Endodermal cell (in vitro differentiated cells): ENCODE measurements at regions not wholly inside any gene's neighbourhood (a gene's known extent, or its start where the extent isn't known, plus 50 kb on each side); places are given as distances from the start of the nearest gene placed in this dataset.

Source experiments
- DNase-seq: peaks from one replicate; pipeline ENCODE4 v3.0.0-alpha.2; 2017
- H3K27ac ChIP-seq: 2 replicates; pipeline ENCODE4 v1.5.1; 2013; ENCODE audit warnings: mild to moderate bottlenecking, low read depth, low read length, moderate library complexity
- H3K27me3 ChIP-seq: 2 replicates; pipeline ENCODE4 v1.6.1; 2013; ENCODE audit warnings: mild to moderate bottlenecking, low read length, moderate library complexity; ENCODE audit not compliant: insufficient read depth, control insufficient read depth, poor library complexity, severe bottlenecking
- H3K36me3 ChIP-seq: 2 replicates; pipeline ENCODE4 v1.7.0; 2013; ENCODE audit warnings: mild to moderate bottlenecking, low read length, moderate library complexity; ENCODE audit not compliant: control insufficient read depth, insufficient read depth
- H3K4me1 ChIP-seq: one replicate; pipeline ENCODE4 v1.7.0; 2013; ENCODE audit warnings: low read length; ENCODE audit not compliant: control insufficient read depth, insufficient read depth
- H3K4me3 ChIP-seq: 2 replicates; pipeline ENCODE4 v1.5.1; 2013; ENCODE audit warnings: mild to moderate bottlenecking, low read length, moderate library complexity
- H3K9ac ChIP-seq: 2 replicates; pipeline ENCODE4 v1.6.1; 2013; ENCODE audit warnings: mild to moderate bottlenecking, low read length, moderate library complexity; ENCODE audit not compliant: poor library complexity, severe bottlenecking; ENCODE audit errors: extremely low read depth
- H3K9me3 ChIP-seq: 2 replicates; pipeline ENCODE4 v1.6.1; 2013; ENCODE audit warnings: mild to moderate bottlenecking, low read length, moderate library complexity; ENCODE audit not compliant: control insufficient read depth
- H3K27ac Mint-ChIP-seq: 2 replicates; pipeline ENCODE4 v1.8.0; 2020; ENCODE audit warnings: mixed read lengths
- H3K27me3 Mint-ChIP-seq: 2 replicates; pipeline ENCODE4 v1.8.0; 2021; ENCODE audit warnings: mild to moderate bottlenecking, mixed read lengths; ENCODE audit not compliant: insufficient read depth
- H3K36me3 Mint-ChIP-seq: 2 replicates; pipeline ENCODE4 v1.8.0; 2020; ENCODE audit warnings: low read depth, mixed read lengths
- H3K4me1 Mint-ChIP-seq: 2 replicates; pipeline ENCODE4 v1.8.0; 2020; ENCODE audit warnings: mixed read lengths
- H3K4me3 Mint-ChIP-seq: 2 replicates; pipeline ENCODE4 v1.8.0; 2020; ENCODE audit warnings: mild to moderate bottlenecking, moderate library complexity, mixed read lengths
- H3K9me3 Mint-ChIP-seq: 2 replicates; pipeline ENCODE4 v1.8.0; 2020; ENCODE audit warnings: mild to moderate bottlenecking, mixed read lengths
- CTCF ChIP-seq: fragments of 200-600 bp; sonication (generic); conservative IDR thresholded peaks from 2 replicates; pipeline ENCODE4 v1.5.0; 2021; ENCODE audit warnings: antibody characterized with exemption, mild to moderate bottlenecking
- WGBS, 2 experiments: methylation state at CpG; one replicate each; pipeline versions ENCODE4 v1.1.5 to v1.1.7; 2013; ENCODE audit warnings: missing lambda C conversion rate in 2 of 2, mixed read lengths in 1 of 2; ENCODE audit not compliant: insufficient coverage in 1 of 2, insufficient read length in 1 of 2; 5-methylcytosine and 5-hydroxymethylcytosine counted together

DNA sequence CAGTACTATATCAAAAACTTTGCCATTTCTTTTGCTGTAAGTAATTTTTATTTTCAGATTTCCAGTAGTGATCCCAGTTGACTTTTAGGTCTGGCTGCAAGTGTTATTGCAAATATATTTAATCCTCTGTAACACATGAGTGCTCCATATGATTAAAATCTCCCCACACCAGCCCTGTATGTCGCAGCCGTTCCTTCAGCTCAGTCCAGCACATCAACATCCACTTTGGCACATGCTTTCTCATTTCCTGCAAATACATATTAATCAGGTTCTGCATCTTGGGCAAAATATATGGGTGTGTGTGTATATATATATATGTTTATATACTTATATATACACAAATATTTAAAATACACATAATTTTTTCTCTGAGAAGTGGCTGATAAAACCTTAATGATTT lies 919.5 kb downstream of the JRKL start:
- Histone ChIP-seq H3K27ac (no peak overlapping the region), H3K36me3 (no peaks in the 10 kb centered on the region), H3K9me3 (no peaks in the 10 kb centered on the region), H3K4me3 (no peak overlapping the region), H3K27me3 (no peaks in the 10 kb centered on the region), H3K9ac (no peak overlapping the region), H3K4me1 (no peaks in the 10 kb centered on the region)
- Mint-ChIP-seq H3K36me3 (no peaks in the 10 kb centered on the region), H3K4me1 (peaks cover 10% of the 10 kb centered on the region), H3K27me3 (no peaks in the 10 kb centered on the region), H3K27ac (no peak overlapping the region), H3K9me3 (no peaks in the 10 kb centered on the region), H3K4me3 (no peak overlapping the region)
- DNase-seq, result no peak
- WGBS, 2 experiments, result 92% methylated on average over 2 of the region's 2 CpGs; no CpG with 5 or more reads in 1 of the 2 experiments
- no peak for TF ChIP-seq CTCF

- Mint-ChIP-seq H3K27ac (no peak overlapping the region), H3K36me3 (peaks cover 31% of the 10 kb centered on the region), H3K27me3 (no peaks in the 10 kb centered on the region), H3K9me3 (peaks cover 26% of the 10 kb centered on the region), H3K4me1 (no peaks in the 10 kb centered on the region), H3K4me3 (no peak overlapping the region)
- 75 to 100% methylated on average over 1 to 2 of the region's 2 CpGs for WGBS, 2 experiments
- Histone ChIP-seq H3K4me3 (no peak overlapping the region), H3K36me3 (no peaks in the 10 kb centered on the region), H3K27ac (no peak overlapping the region), H3K9me3 (peaks cover 17% of the 10 kb centered on the region), H3K9ac (no peak overlapping the region), H3K27me3 (no peaks in the 10 kb centered on the region), H3K4me1 (no peaks in the 10 kb centered on the region)
- DNase-seq, result peak; percentile 52
- peak; percentile 44 for TF ChIP-seq CTCF
These were observed 935.9 kb downstream of the JRKL start for GRCh38 chr11:97325693-97326092.

GRCh38 chr11:97332271-97332670 lies 942.5 kb downstream of the JRKL start:
- peak; percentile 56 for DNase-seq
- Mint-ChIP-seq H3K36me3 (peaks cover 13% of the 10 kb centered on the region), H3K4me3 (no peak overlapping the region), H3K9me3 (no peaks in the 10 kb centered on the region), H3K27ac (peak overlapping the region; percentile 18), H3K27me3 (no peaks in the 10 kb centered on the region), H3K4me1 (peaks cover 20% of the 10 kb centered on the region)
- peaks cover 6% of the 10 kb centered on the region for H3K4me1 ChIP-seq
- TF ChIP-seq CTCF, result no peak
- H3K27ac ChIP-seq, result no peak overlapping the region
- H3K4me3 ChIP-seq, result no peak overlapping the region
- 0% methylated on average over 1 of the region's 2 CpGs; no CpG with 5 or more reads in 1 of the 2 experiments for WGBS, 2 experiments
- no peak overlapping the region for H3K9ac ChIP-seq
- no peaks in the 10 kb centered on the region for H3K36me3 ChIP-seq
- H3K27me3 ChIP-seq, result no peaks in the 10 kb centered on the region
- H3K9me3 ChIP-seq, result no peaks in the 10 kb centered on the region
